Suprapubic skin (tissue), 3 donors: ENCODE measurements at regions not wholly inside any gene's neighbourhood (a gene's known extent, or its start where the extent isn't known, plus 50 kb on each side); places are given as distances from the start of the nearest gene placed in this dataset.

Source experiments
- CTCF ChIP-seq, 2 donors: fragments of 200-600 bp in 1 of 2; fragments of 450-650 bp in 1 of 2; sonication (generic) in 1 of 2; IDR thresholded peaks; one replicate each; pipeline ENCODE4 v1.5.1; 2016 to 2019; ENCODE audit warnings: antibody characterized with exemption in 2 of 2, mild to moderate bottlenecking in 1 of 2, moderate library complexity in 1 of 2
- EP300 ChIP-seq: sonication (generic); formaldehyde crosslinking; IDR thresholded peaks from one replicate; pipeline ENCODE4 v1.6.1; 2017; ENCODE audit warnings: antibody characterized with exemption

- no peak for TF ChIP-seq EP300
- TF ChIP-seq CTCF (IDR thresholded peaks at IDR 0.05): no peak
Observed at GRCh38 chr11:115050756-115051155, 372.4 kb downstream of the NXPE2 start.
